GM19328 (cell line): ENCODE measurements at regions not wholly inside any gene's neighbourhood (a gene's known extent, or its start where the extent isn't known, plus 50 kb on each side); places are given as distances from the start of the nearest gene placed in this dataset.
"Not testable (repeated sequence)": the region's sequence is repeated elsewhere in the genome, so short reads cannot be mapped to it uniquely, and the experiment has no call there.

Source experiments
- ATAC-seq: cut with Tn5 transposase; IDR thresholded peaks from one replicate; pipeline ENCODE4 v1.9.1; 2021; ENCODE audit warnings: mild to moderate bottlenecking, moderate library complexity; ENCODE audit not compliant: unreplicated experiment

- ATAC-seq, result no peak
Measured at GRCh38 chr18:43341014-43341413, 63.7 kb upstream of the SYT4 start.

GRCh38 chr18:43350176-43350575 lies 72.9 kb upstream of the SYT4 start:
- ATAC-seq, result no peak

GRCh38 chr18:43364535-43364934 lies 87.2 kb upstream of the SYT4 start:
- ATAC-seq, result no peak

GRCh38 chr18:43367895-43368294 lies 90.6 kb upstream of the SYT4 start:
- ATAC-seq, result no peak

GRCh38 chr18:43369311-43369710 lies 92.0 kb upstream of the SYT4 start:
- not testable (repeated sequence) for ATAC-seq

- no peak for ATAC-seq
Measured at GRCh38 chr18:43372773-43373172, 95.5 kb upstream of the SYT4 start.

GRCh38 chr18:43380104-43380672 lies 102.9 kb upstream of the SYT4 start:
- ATAC-seq, result no peak

- no peak for ATAC-seq
Measured at GRCh38 chr18:43382641-43383403, 105.5 kb upstream of the SYT4 start.

- ATAC-seq, result no peak
Measured at GRCh38 chr18:43389163-43389562, 111.9 kb upstream of the SYT4 start.

GRCh38 chr18:43392168-43392567 lies 114.9 kb upstream of the SYT4 start:
- no peak for ATAC-seq

- ATAC-seq, result no peak
Measured at GRCh38 chr18:43393174-43393573, 115.9 kb upstream of the SYT4 start.

- no peak for ATAC-seq
Measured at GRCh38 chr18:43396266-43396665, 119.0 kb upstream of the SYT4 start.

GRCh38 chr18:43398601-43399000 lies 121.3 kb upstream of the SYT4 start:
- ATAC-seq, result no peak

- ATAC-seq, result no peak
Measured at GRCh38 chr18:43405097-43405496, 127.8 kb upstream of the SYT4 start.

- no peak for ATAC-seq
Measured at GRCh38 chr18:43414006-43414405, 136.7 kb upstream of the SYT4 start.

- ATAC-seq, result no peak
Measured at GRCh38 chr18:43420091-43420490, 142.8 kb upstream of the SYT4 start.

GRCh38 chr18:43420950-43421349 lies 143.7 kb upstream of the SYT4 start:
- ATAC-seq, result no peak

GRCh38 chr18:43422518-43422917 lies 145.2 kb upstream of the SYT4 start:
- no peak for ATAC-seq

GRCh38 chr18:43435851-43436250 lies 158.6 kb upstream of the SYT4 start:
- no peak for ATAC-seq

GRCh38 chr18:43442131-43442530 lies 164.8 kb upstream of the SYT4 start:
- no peak for ATAC-seq

- ATAC-seq, result no peak
Measured at GRCh38 chr18:43442571-43442970, 165.3 kb upstream of the SYT4 start.

- no peak for ATAC-seq
Measured at GRCh38 chr18:43465483-43465882, 188.2 kb upstream of the SYT4 start.

GRCh38 chr18:43471873-43472272 lies 194.6 kb upstream of the SYT4 start:
- ATAC-seq, result no peak
